ENCODE measurements at regions not wholly inside any gene's neighbourhood (a gene's known extent, or its start where the extent isn't known, plus 50 kb on each side); places are given as distances from the start of the nearest gene placed in this dataset.

DNA sequence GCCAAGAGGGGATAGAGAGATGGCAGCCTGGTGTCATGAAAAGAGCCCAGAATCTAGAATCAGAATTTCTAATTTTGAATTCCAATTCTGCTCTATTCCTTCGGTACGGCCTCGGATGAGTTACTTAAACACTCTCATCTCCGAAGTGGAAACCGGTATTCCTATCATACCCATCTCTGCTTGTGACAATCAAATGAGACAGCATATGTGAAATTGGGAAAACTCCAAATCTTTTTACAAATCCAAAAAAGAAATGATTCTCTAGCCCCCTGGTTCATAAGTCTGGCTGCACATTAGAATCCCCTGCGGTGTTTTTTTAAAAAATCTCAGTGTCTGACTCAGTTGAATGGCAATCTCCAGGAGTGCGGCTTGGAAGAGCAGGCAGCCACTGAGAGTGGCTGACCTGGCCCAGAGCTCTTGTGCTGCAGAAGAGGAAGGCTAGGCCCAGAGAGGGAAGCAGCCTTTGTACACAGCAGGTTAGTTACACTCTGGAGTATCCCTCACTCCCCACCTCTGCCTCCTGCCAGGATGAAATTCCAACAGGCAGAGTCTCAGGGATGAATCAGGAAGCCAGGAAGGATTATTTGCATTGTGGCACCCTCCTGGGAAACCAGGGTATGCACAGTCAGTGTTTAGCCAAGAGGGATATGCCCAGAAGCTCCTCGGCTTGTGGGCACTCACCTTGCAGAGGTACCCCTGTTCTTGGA lies 93.6 kb upstream of the ISX start:
- Histone ChIP-seq H4K20me1 (ENCODE audit: control insufficient read depth, extremely low read depth, insufficient read depth, low read length) (no peaks in the 10 kb centered on the region), H3K9me3 (ENCODE audit: control insufficient read depth, low read depth, low read length) (no peaks in the 10 kb centered on the region), H3K4me3 (ENCODE audit: control insufficient read depth in 2 of 3, extremely low read depth in 1 of 3, insufficient read depth in 2 of 3, low read depth in 1 of 3, low read length in 3 of 3) (no peak overlapping the region), H2AFZ (ENCODE audit: control insufficient read depth, low read length) (no peak overlapping the region), H3K4me2 (ENCODE audit: control insufficient read depth, extremely low read depth, insufficient read depth, low read depth, low read length) (no peak overlapping the region), H3K9me1 (ENCODE audit: control insufficient read depth, extremely low read depth, insufficient read depth, low read length) (no peaks in the 10 kb centered on the region), H3K27ac (ENCODE audit: control insufficient read depth, insufficient read depth, low read length) (no peak overlapping the region), H3K36me3 (ENCODE audit: control insufficient read depth in 2 of 2, extremely low read depth in 1 of 2, insufficient read depth in 2 of 2, low read length in 2 of 2) (no peaks in the 10 kb centered on the region), H3K4me1 (ENCODE audit: control insufficient read depth, extremely low read depth, insufficient read depth, low read length) (no peaks in the 10 kb centered on the region), H3K27me3 (ENCODE audit: control insufficient read depth, extremely low read depth, insufficient read depth, low read length) (no peaks in the 10 kb centered on the region), H3K79me2 (ENCODE audit: control insufficient read depth, insufficient read depth, low read length) (no peaks in the 10 kb centered on the region), H3K9ac (ENCODE audit: control insufficient read depth, extremely low read depth, insufficient read depth, low read length) (no peak overlapping the region)
- dilution Hi-C loops (cut with MboI; ENCODE audit: extremely low pct_ligation_motif_present, low sequenced_read_pairs) = no loop called here
- DNase-seq (ENCODE audit: low read depth, low spot score) (no peak), FAIRE-seq (no peak)
- TF ChIP-seq, protein P1, sequence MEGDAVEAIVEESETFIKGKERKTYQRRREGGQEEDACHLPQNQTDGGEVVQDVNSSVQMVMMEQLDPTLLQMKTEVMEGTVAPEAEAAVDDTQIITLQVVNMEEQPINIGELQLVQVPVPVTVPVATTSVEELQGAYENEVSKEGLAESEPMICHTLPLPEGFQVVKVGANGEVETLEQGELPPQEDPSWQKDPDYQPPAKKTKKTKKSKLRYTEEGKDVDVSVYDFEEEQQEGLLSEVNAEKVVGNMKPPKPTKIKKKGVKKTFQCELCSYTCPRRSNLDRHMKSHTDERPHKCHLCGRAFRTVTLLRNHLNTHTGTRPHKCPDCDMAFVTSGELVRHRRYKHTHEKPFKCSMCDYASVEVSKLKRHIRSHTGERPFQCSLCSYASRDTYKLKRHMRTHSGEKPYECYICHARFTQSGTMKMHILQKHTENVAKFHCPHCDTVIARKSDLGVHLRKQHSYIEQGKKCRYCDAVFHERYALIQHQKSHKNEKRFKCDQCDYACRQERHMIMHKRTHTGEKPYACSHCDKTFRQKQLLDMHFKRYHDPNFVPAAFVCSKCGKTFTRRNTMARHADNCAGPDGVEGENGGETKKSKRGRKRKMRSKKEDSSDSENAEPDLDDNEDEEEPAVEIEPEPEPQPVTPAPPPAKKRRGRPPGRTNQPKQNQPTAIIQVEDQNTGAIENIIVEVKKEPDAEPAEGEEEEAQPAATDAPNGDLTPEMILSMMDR (optimal IDR thresholded peaks at IDR 0.05 in 1 of 3, IDR thresholded peaks at IDR 0.05 in 1 of 3, conservative IDR thresholded peaks at IDR 0.05 in 1 of 3; ENCODE audit: extremely low read depth in 1 of 3, insufficient read depth in 2 of 3, low read length in 3 of 3) = no peak
- TF ChIP-seq EZH2 (IDR thresholded peaks at IDR 0.05; ENCODE audit: low read length) = no peak

DNA sequence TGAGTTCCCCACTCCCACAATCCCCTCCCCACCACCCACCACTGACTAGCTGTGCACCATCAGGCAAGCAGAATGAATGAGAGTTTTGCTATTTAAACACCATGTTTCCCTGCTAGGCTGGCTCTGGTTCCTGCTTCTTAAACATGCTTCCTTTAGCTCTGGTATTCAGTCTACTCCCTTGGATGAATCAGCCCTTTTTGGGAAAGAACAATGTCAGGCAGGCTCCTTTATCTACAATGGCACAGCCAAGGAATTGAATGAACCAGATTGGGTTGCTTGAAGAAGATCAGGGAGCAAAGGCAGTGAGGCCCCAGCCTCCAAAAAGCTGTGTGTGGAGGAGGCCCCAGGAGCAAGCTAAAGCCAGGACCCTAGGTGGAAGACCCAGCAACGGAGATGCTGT lies 92.9 kb upstream of the ISX start:
- no peaks in the 10 kb centered on the region for H3K9me1 ChIP-seq (ENCODE audit: control insufficient read depth, extremely low read depth, insufficient read depth, low read length)
- no peak overlapping the region for H3K4me3 ChIP-seq (ENCODE audit: control insufficient read depth in 2 of 3, extremely low read depth in 1 of 3, insufficient read depth in 2 of 3, low read depth in 1 of 3, low read length in 3 of 3)
- no peak for TF ChIP-seq EZH2 (IDR thresholded peaks at IDR 0.05; ENCODE audit: low read length)
- TF ChIP-seq, protein P1 (optimal IDR thresholded peaks at IDR 0.05 in 1 of 3, IDR thresholded peaks at IDR 0.05 in 1 of 3, conservative IDR thresholded peaks at IDR 0.05 in 1 of 3; ENCODE audit: extremely low read depth in 1 of 3, insufficient read depth in 2 of 3, low read length in 3 of 3) = no peak
- H2AFZ ChIP-seq (ENCODE audit: control insufficient read depth, low read length) = no peak overlapping the region
- no peaks in the 10 kb centered on the region for H3K79me2 ChIP-seq (ENCODE audit: control insufficient read depth, insufficient read depth, low read length)
- H3K4me1 ChIP-seq (ENCODE audit: control insufficient read depth, extremely low read depth, insufficient read depth, low read length) = no peaks in the 10 kb centered on the region
- no peaks in the 10 kb centered on the region for H4K20me1 ChIP-seq (ENCODE audit: control insufficient read depth, extremely low read depth, insufficient read depth, low read length)
- H3K4me2 ChIP-seq (ENCODE audit: control insufficient read depth, extremely low read depth, insufficient read depth, low read depth, low read length) = no peak overlapping the region
- FAIRE-seq = no peak
- no peak overlapping the region for H3K27ac ChIP-seq (ENCODE audit: control insufficient read depth, insufficient read depth, low read length)
- no peak for DNase-seq (ENCODE audit: low read depth, low spot score)
- dilution Hi-C loops (cut with MboI; ENCODE audit: extremely low pct_ligation_motif_present, low sequenced_read_pairs) = no loop called here
- no peaks in the 10 kb centered on the region for H3K9me3 ChIP-seq (ENCODE audit: control insufficient read depth, low read depth, low read length)
- H3K9ac ChIP-seq (ENCODE audit: control insufficient read depth, extremely low read depth, insufficient read depth, low read length) = no peak overlapping the region
- H3K27me3 ChIP-seq (ENCODE audit: control insufficient read depth, extremely low read depth, insufficient read depth, low read length) = no peaks in the 10 kb centered on the region
- no peaks in the 10 kb centered on the region for H3K36me3 ChIP-seq (ENCODE audit: control insufficient read depth in 2 of 2, extremely low read depth in 1 of 2, insufficient read depth in 2 of 2, low read length in 2 of 2)

All from keratinocyte (primary cell).